ENCODE measurements at regions not wholly inside any gene's neighbourhood (a gene's known extent, or its start where the extent isn't known, plus 50 kb on each side); places are given as distances from the start of the nearest gene placed in this dataset.

DNA sequence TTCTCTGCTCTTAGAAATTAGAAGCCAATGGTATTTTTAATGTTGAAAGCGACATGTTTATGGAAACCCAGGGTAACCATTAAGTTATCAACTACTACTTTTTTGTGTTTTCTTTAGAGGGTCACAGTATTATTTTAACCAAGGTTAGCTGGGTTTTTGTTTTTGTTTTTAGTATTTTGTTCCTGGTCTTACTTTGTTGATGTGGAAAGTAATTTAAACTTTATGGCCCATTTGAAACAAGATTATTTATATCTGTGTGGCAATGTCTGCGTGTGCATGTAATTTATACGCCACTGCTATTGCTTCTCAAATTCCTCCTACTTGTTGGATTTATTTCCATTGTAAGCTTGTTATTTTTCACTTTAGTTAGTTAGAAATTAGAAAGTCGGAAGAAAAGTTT lies 722.1 kb upstream of the NR2F2 start:
- TF ChIP-seq CTCF (conservative IDR thresholded peaks at IDR 0.05; ENCODE audit: low read depth, low read length) (no peak), EZH2 (IDR thresholded peaks at IDR 0.05; ENCODE audit: borderline replicate concordance, low read depth, low read length, poor library complexity, severe bottlenecking) (no peak)
